SK-N-SH treated with all-trans-retinoic acid at 6 μM for 48 hours (cell line): ENCODE measurements at regions not wholly inside any gene's neighbourhood (a gene's known extent, or its start where the extent isn't known, plus 50 kb on each side); places are given as distances from the start of the nearest gene placed in this dataset.

Experiments
- ATAC-seq: fragments of 200-7000 bp; cut with Tn5 transposase; 3 replicates; pipeline ENCODE4 v1.9.1; 2020; ENCODE audit warnings: mild to moderate bottlenecking, moderate library complexity
- ARNTL ChIP-seq: fragments of 450-650 bp; formaldehyde crosslinking; IDR thresholded peaks from 2 replicates; pipeline ENCODE4 v1.5.0; 2020; ENCODE audit warnings: low read depth, mild to moderate bottlenecking, moderate library complexity, borderline replicate concordance
- BACH2 ChIP-seq: fragments of 250-450 bp; sonication (Bioruptor Pico); IDR thresholded peaks from 2 replicates; pipeline ENCODE4 v1.9.0; 2021; ENCODE audit warnings: mild to moderate bottlenecking, borderline replicate concordance
- CSDC2 ChIP-seq: fragments of 250-450 bp; sonication (Bioruptor Pico); IDR thresholded peaks from 2 replicates; pipeline ENCODE4 v1.5.0; 2020; ENCODE audit warnings: mild to moderate bottlenecking, moderate library complexity
- ESRRG ChIP-seq: fragments of 250-450 bp; sonication (Bioruptor Pico); IDR thresholded peaks from 2 replicates; pipeline ENCODE4 v1.6.1; 2021; ENCODE audit warnings: mild to moderate bottlenecking
- GLIS3 ChIP-seq: fragments of 250-450 bp; sonication (Bioruptor Pico); IDR thresholded peaks from 2 replicates; pipeline ENCODE4 v1.5.0; 2020; ENCODE audit warnings: mild to moderate bottlenecking, moderate library complexity
- ISL1 ChIP-seq: fragments of 250-450 bp; sonication (Bioruptor Pico); IDR thresholded peaks from 2 replicates; pipeline ENCODE4 v2.1.2; 2022; ENCODE audit warnings: mild to moderate bottlenecking, moderate library complexity
- OSR1 ChIP-seq: fragments of 250-450 bp; sonication (Bioruptor Pico); IDR thresholded peaks from 2 replicates; pipeline ENCODE4 v1.8.0; 2022; ENCODE audit warnings: moderate library complexity, mild to moderate bottlenecking, inconsistent platforms
- PPARA ChIP-seq: fragments of 250-450 bp; sonication (Bioruptor Pico); IDR thresholded peaks from 2 replicates; pipeline ENCODE4 v1.5.0; 2020; ENCODE audit warnings: mild to moderate bottlenecking, borderline replicate concordance
- RARB ChIP-seq: fragments of 250-450 bp; sonication (Bioruptor Pico); IDR thresholded peaks from 2 replicates; pipeline ENCODE4 v1.8.0; 2021; ENCODE audit warnings: mild to moderate bottlenecking, moderate library complexity
- SNAI2 ChIP-seq: fragments of 250-450 bp; sonication (Bioruptor Pico); IDR thresholded peaks from 2 replicates; pipeline ENCODE4 v1.5.0; 2020; ENCODE audit warnings: mild to moderate bottlenecking, moderate library complexity
- TCF4 ChIP-seq: fragments of 250-450 bp; sonication (Bioruptor Pico); IDR thresholded peaks from 2 replicates; pipeline ENCODE4 v1.8.0; 2021; ENCODE audit warnings: mild to moderate bottlenecking, moderate library complexity, borderline replicate concordance
- TOX ChIP-seq: fragments of 250-450 bp; sonication (Bioruptor Pico); IDR thresholded peaks from 2 replicates; pipeline ENCODE4 v1.8.0; 2021; ENCODE audit warnings: mild to moderate bottlenecking, moderate library complexity, borderline replicate concordance
- ZC3H10 ChIP-seq: fragments of 250-450 bp; sonication (Bioruptor Pico); IDR thresholded peaks from 2 replicates; pipeline ENCODE4 v1.5.1; 2021; ENCODE audit warnings: mild to moderate bottlenecking, moderate library complexity
- ZFP3 ChIP-seq: fragments of 250-450 bp; sonication (Bioruptor Pico); IDR thresholded peaks from 2 replicates; pipeline ENCODE4 v1.5.0; 2020; ENCODE audit warnings: mild to moderate bottlenecking, moderate library complexity
- ZFP30 ChIP-seq: fragments of 450-650 bp; formaldehyde crosslinking; IDR thresholded peaks from 2 replicates; pipeline ENCODE4 v1.5.0; 2022; ENCODE audit warnings: mild to moderate bottlenecking, moderate library complexity
- ZNF565 ChIP-seq: fragments of 450-650 bp; formaldehyde crosslinking; conservative IDR thresholded peaks from 2 replicates; pipeline ENCODE4 v1.5.0; 2020; ENCODE audit warnings: low read depth, mild to moderate bottlenecking, moderate library complexity
- ZNF70 ChIP-seq: fragments of 450-650 bp; formaldehyde crosslinking; IDR thresholded peaks from 2 replicates; pipeline ENCODE4 v1.5.0; 2020; ENCODE audit warnings: mild to moderate bottlenecking, moderate library complexity
- ZNF8 ChIP-seq: fragments of 450-650 bp; formaldehyde crosslinking; IDR thresholded peaks from 2 replicates; pipeline ENCODE4 v1.5.0; 2020; ENCODE audit warnings: mild to moderate bottlenecking, moderate library complexity
- TF ChIP-seq, protein P1 (sequence below): fragments of 250-450 bp; sonication (Bioruptor Pico); IDR thresholded peaks from 2 replicates; pipeline ENCODE4 v1.5.1; 2020; ENCODE audit warnings: low read depth, mild to moderate bottlenecking, moderate library complexity
- TF ChIP-seq, protein P2 (sequence below): fragments of 250-450 bp; sonication (Bioruptor Pico); IDR thresholded peaks from 2 replicates; pipeline ENCODE4 v1.5.0; 2020; ENCODE audit warnings: mild to moderate bottlenecking, moderate library complexity
- TF ChIP-seq, protein P3 (sequence below): fragments of 250-450 bp; sonication (Bioruptor Pico); IDR thresholded peaks from 2 replicates; pipeline ENCODE4 v1.8.0; 2021; ENCODE audit warnings: low read depth, mild to moderate bottlenecking, moderate library complexity, borderline replicate concordance
- TF ChIP-seq, protein P4 (sequence below): fragments of 250-450 bp; sonication (Bioruptor Pico); IDR thresholded peaks from 2 replicates; pipeline ENCODE4 v1.8.0; 2020; ENCODE audit warnings: mild to moderate bottlenecking, moderate library complexity, borderline replicate concordance

DNA sequence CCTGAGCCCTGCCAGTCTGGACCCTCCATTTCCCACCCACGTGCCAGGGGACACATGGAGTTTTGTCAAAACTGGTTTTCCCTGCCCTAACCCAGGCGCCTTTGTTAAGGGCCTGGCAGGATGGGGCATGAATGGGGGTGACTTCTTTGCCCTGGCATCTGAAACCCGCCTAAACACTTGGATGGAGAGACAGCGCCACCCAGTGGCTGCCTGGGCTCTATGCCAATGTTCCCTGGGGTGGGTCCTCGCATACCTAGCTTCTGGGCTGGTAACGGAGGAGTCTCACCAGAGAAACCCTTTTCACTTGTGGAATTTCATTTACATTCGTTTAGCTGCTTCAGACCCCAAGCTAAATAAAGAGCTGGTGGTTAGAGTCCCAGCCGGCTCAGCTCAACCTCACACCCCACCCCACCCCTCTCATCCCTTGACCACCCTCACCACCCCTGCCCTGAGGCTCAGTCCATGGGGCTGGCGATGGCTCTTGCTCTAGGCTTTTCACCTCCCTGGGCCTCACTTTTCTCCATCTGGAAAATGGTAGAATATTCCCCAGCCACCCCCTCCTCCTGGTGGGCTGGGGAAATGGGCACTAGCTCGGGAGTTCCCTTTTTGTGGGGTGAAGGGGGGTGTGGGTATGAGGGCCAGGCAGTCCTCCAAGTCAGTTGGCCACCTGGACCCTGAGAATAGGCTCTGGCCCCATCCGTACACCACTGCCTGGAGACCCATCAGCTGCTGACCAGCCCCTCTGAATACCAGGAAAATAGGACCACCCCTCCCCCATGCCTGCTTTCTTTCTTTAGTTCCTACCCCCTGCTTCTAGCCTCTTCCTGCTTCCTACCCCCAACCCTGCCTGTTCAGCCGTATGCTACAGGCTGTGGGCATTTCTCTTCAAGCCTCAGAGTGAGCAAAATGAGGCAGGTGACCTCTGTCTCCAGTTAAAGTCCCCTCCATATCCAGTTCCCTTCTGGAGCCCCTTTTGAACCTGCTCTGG, 57.1 kb upstream of the PJA1 start:
- TF ChIP-seq ZNF8 (CRISPR knock-in tag) (no peak), TOX (CRISPR knock-in tag) (no peak), RARB (CRISPR knock-in tag) (no peak), ZFP30 (CRISPR knock-in tag) (no peak), ZNF70 (CRISPR knock-in tag) (no peak), OSR1 (CRISPR knock-in tag) (no peak), ZFP3 (CRISPR knock-in tag) (no peak), ESRRG (CRISPR knock-in tag) (no peak), TCF4 (CRISPR knock-in tag) (no peak), GLIS3 (CRISPR knock-in tag) (no peak), SNAI2 (no peak), CSDC2 (CRISPR knock-in tag) (no peak), ARNTL (CRISPR knock-in tag) (no peak), ZC3H10 (CRISPR knock-in tag) (no peak), BACH2 (CRISPR knock-in tag) (no peak), ISL1 (CRISPR knock-in tag) (no peak)
- TF ChIP-seq, protein P1, sequence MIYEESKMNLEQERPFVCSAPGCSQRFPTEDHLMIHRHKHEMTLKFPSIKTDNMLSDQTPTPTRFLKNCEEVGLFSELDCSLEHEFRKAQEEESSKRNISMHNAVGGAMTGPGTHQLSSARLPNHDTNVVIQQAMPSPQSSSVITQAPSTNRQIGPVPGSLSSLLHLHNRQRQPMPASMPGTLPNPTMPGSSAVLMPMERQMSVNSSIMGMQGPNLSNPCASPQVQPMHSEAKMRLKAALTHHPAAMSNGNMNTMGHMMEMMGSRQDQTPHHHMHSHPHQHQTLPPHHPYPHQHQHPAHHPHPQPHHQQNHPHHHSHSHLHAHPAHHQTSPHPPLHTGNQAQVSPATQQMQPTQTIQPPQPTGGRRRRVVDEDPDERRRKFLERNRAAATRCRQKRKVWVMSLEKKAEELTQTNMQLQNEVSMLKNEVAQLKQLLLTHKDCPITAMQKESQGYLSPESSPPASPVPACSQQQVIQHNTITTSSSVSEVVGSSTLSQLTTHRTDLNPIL (CRISPR knock-in tag), result no peak
- TF ChIP-seq, protein P2, sequence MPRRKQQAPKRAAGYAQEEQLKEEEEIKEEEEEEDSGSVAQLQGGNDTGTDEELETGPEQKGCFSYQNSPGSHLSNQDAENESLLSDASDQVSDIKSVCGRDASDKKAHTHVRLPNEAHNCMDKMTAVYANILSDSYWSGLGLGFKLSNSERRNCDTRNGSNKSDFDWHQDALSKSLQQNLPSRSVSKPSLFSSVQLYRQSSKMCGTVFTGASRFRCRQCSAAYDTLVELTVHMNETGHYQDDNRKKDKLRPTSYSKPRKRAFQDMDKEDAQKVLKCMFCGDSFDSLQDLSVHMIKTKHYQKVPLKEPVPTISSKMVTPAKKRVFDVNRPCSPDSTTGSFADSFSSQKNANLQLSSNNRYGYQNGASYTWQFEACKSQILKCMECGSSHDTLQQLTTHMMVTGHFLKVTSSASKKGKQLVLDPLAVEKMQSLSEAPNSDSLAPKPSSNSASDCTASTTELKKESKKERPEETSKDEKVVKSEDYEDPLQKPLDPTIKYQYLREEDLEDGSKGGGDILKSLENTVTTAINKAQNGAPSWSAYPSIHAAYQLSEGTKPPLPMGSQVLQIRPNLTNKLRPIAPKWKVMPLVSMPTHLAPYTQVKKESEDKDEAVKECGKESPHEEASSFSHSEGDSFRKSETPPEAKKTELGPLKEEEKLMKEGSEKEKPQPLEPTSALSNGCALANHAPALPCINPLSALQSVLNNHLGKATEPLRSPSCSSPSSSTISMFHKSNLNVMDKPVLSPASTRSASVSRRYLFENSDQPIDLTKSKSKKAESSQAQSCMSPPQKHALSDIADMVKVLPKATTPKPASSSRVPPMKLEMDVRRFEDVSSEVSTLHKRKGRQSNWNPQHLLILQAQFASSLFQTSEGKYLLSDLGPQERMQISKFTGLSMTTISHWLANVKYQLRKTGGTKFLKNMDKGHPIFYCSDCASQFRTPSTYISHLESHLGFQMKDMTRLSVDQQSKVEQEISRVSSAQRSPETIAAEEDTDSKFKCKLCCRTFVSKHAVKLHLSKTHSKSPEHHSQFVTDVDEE (CRISPR knock-in tag), result no peak
- TF ChIP-seq, all 23 proteins: peak for 0
- peak; percentile 95 for ATAC-seq

DNA sequence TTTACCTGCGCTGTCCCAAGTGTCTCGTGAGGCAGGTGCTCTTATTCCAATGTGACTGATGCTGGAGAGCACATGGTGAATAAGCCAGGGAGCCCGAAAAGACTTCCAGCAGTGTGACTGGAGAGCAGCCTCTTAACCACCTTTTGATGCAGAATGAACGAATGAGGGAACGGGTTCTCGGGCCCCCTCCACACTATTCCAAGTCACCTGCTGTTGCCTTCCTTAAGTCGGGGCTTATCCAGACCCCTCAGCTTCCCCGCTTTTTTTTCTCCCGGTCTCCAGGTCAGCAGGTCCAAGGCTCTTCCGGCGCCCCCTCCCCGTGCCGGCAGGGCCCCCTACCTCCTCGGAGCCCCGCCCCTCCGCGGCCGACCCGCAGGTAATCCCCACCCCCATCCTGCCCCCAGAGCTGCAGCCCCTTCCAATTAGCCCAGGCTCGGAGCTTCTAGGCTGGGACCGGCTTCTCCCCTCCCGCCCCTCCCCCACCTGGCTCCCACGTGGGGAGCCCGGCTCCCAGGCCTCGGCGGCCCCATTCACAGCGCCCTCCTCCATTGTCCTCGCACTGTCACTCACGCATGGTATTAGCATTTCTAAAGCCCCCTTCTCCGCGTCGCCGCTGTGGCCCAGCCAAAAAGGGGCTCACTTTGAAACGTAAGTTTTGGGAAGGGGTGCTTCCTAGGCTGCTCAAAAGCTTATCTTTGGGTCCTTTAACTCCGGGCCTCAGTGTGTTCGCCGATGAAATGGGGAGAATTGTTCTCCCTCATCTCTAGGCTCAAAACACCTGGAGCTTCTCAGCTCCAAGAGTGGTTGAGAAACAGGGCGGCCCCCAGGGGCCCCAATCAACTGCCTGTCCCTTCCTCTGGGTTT, 56.2 kb upstream of the PJA1 start:
- TF ChIP-seq, protein P3, sequence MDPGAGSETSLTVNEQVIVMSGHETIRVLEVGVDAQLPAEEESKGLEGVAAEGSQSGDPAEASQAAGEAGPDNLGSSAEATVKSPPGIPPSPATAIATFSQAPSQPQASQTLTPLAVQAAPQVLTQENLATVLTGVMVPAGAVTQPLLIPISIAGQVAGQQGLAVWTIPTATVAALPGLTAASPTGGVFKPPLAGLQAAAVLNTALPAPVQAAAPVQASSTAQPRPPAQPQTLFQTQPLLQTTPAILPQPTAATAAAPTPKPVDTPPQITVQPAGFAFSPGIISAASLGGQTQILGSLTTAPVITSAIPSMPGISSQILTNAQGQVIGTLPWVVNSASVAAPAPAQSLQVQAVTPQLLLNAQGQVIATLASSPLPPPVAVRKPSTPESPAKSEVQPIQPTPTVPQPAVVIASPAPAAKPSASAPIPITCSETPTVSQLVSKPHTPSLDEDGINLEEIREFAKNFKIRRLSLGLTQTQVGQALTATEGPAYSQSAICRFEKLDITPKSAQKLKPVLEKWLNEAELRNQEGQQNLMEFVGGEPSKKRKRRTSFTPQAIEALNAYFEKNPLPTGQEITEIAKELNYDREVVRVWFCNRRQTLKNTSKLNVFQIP, result no peak
- TF ChIP-seq ESRRG (CRISPR knock-in tag) (no peak), GLIS3 (CRISPR knock-in tag) (no peak), ZNF8 (CRISPR knock-in tag) (no peak), TOX (CRISPR knock-in tag) (no peak), PPARA (CRISPR knock-in tag) (no peak), ZFP30 (CRISPR knock-in tag) (no peak), ARNTL (CRISPR knock-in tag) (no peak), RARB (CRISPR knock-in tag) (no peak), CSDC2 (CRISPR knock-in tag) (no peak), OSR1 (CRISPR knock-in tag) (no peak), SNAI2 (no peak), ZFP3 (CRISPR knock-in tag) (no peak), ISL1 (CRISPR knock-in tag) (no peak), TCF4 (CRISPR knock-in tag) (no peak), ZNF565 (CRISPR knock-in tag) (no peak)
- TF ChIP-seq, protein P4, sequence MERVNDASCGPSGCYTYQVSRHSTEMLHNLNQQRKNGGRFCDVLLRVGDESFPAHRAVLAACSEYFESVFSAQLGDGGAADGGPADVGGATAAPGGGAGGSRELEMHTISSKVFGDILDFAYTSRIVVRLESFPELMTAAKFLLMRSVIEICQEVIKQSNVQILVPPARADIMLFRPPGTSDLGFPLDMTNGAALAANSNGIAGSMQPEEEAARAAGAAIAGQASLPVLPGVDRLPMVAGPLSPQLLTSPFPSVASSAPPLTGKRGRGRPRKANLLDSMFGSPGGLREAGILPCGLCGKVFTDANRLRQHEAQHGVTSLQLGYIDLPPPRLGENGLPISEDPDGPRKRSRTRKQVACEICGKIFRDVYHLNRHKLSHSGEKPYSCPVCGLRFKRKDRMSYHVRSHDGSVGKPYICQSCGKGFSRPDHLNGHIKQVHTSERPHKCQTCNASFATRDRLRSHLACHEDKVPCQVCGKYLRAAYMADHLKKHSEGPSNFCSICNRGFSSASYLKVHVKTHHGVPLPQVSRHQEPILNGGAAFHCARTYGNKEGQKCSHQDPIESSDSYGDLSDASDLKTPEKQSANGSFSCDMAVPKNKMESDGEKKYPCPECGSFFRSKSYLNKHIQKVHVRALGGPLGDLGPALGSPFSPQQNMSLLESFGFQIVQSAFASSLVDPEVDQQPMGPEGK, result no peak
- TF ChIP-seq, protein P2 (CRISPR knock-in tag), result no peak
- no peak for ATAC-seq
